ENCODE measurements at regions not wholly inside any gene's neighbourhood (a gene's known extent, or its start where the extent isn't known, plus 50 kb on each side); places are given as distances from the start of the nearest gene placed in this dataset.

DNA sequence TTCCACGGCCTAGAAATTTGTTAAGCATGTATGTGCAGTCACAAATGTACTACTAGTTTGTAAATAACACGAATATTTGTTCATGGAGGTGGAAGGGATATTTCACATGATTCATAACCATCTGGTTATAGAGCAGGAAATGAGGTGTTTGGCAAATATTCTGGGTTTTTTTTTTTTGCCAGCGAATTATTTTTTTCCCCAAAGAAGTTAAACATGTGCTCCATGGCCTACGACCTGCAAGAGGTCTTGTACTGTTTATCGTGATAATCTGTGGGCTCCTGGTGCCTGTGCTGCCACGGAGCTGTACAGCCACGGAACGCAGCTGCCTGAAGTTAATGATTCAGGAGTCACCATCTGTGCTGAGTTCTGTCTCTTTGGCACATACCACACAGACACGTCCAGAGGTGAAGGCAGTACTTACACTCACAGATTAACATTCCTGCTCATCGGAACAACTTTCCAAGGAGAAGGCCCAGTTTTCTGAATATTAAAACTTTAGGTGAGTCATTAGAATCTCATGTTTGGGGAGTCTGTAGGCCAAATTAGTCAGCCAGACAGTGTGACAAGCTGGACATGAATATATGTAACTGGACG lies 156.3 kb downstream of the TMX1 start:
- DNase-seq (ENCODE audit: low read depth in 2 of 2): peak; percentile 94 to 95

DNA sequence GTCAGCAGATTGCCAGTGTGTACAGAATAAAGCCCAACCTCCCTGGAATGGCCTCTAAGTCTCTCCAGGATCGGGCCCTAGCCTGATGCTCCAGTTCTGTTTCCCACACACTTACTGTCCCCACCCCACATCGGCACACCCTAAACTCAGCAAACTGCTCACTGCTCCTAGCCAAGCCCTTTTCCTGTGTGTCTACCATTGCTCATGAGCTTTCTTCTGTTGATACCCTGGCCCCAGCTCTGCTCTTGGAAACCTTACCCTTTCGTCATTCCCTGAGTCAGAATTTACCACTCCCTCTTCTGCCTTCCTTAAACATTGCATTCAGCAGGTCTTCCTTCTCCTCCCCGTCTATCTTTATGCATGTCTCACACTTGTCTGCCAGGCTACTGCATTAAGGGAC lies 158.9 kb downstream of the TMX1 start:
- DNase-seq (ENCODE audit: low read depth in 2 of 2): no peak

DNA sequence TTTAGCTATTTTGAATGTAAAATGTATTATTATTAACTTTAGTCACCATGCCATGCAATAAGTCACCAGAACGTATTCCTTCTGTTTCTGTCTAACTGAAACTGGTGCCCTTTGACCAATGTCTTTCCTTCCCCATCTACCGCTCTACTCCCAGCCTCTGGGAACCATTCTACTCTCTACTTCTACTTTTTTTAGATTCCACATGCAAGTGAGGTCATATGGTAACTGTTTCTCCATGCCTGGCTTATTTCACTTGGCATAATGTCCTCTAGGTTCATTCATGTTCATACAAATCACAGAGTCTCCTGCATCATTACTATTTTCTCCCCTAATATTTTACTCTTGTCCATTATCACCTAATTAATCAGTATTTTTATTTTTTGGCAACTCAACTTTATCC lies 160.1 kb downstream of the TMX1 start:
- DNase-seq (ENCODE audit: low read depth in 2 of 2): no peak

DNA sequence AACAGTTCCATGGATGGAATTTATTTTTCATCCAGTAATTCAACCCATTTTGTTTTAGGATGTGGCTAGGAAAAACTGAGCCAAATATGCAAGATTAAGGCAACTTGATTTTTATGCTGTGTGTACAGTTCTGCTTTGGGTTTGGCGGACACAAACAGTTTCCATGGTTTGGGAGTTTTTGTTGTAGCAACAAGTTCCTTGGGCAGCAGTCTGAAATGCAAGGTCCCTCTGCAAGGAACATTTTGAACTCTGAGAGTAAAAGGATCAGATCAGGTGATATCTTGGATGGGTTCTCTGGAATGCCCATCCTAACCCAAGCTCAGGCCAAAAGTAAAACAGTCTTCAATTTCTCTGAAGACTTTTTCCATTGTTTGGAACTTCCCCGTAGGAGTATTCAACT lies 161.2 kb downstream of the TMX1 start:
- no peak for DNase-seq (ENCODE audit: low read depth in 2 of 2)

DNA sequence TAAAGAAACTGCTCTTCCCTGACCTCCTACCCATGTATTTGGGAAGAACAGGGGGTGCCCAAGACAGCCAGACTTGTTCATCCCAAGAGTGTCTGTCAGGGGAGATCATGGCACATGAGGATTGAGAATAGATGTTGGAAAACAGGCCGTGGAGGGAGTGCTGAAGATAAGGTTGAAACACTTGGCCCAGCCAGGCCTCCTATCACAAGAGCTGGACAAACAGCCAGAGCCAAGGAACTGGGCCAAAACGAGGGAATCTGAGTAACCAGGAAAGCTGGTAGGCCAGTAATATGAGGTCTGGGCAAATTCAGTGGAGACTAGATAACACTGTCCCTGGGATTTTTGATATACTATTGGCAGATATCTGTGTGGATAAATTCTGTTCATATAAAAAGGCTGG lies 161.7 kb downstream of the TMX1 start:
- DNase-seq (ENCODE audit: low read depth in 2 of 2): no peak

DNA sequence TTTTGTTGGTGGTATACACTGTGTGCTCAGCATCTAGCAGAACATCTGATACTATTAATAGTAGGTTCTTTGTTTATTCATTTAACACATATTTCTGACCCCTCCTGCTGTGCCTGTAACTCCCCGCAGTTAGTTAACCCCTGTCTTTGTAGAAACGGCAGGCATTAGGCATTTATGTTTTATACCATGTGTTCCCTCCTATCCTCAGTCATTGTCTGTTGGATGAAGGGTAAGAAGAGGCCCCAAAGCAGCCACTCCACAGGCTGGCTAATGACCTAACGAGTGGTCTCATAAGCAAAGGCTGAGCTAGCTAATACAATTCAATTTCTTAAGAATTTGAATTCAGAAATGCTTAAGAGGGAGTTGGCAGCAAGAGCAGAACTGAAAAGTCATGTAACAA lies 170.8 kb downstream of the TMX1 start:
- no peak for DNase-seq (ENCODE audit: low read depth in 2 of 2)

DNA sequence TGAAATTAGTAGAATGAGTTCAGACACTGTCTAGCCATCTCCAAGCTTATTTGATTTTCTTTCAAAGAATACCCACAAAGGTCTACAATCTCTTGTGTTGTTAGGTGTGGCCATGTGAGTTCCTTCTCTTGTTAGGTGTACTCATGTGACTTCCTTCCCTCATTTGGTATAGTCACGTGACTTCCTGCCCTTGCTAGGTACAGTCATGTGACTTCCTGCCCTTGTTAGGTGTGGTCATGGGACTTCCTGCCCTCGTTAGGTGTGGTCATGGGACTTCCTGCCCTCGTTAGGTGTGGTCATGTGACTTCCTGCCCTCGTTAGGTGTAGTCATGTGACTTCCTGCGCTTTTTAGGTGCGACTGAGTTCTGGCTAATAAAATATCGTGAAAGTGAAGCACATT lies 179.6 kb downstream of the TMX1 start:
- no peak for DNase-seq (ENCODE audit: low read depth in 2 of 2)

DNA sequence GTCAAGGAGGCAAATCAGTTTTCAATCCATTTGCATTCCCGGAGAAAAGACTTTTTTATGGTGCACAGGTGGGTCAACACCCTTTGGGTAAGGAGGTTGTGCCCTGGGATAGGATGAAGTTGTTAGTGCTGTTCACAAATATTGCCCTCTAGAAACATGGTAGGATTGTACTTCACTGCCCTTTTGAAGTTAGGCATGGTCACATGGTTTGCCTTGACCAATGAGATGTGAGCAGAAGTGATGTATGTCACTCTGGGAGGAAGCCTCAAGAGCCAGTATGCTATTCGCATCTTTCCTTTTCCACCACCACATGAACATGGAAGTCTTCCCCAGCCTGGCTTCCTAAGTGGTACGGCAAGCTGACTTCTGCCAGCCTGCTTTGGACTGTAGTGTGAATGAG lies 182.7 kb downstream of the TMX1 start:
- no peak for DNase-seq (ENCODE audit: low read depth in 2 of 2)

DNA sequence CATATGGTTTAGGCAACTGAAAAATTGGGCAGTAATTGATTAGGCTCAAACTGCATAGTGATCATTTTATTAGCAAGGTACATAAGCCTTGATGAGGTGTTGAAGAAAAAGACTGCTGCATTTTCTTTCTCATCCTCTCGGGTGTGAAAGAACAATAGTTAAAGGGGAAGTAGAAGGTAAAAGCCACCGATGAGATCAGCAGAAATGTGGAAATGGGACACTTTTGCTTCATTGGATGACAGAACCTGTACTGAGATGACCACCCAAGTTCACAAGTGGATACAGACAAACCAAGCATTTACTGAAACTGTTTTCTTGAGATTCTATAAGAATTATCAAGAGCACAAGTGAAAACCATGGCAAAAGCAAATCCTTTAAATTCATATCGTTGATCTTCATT lies 184.0 kb downstream of the TMX1 start:
- DNase-seq (ENCODE audit: low read depth in 2 of 2): no peak

DNA sequence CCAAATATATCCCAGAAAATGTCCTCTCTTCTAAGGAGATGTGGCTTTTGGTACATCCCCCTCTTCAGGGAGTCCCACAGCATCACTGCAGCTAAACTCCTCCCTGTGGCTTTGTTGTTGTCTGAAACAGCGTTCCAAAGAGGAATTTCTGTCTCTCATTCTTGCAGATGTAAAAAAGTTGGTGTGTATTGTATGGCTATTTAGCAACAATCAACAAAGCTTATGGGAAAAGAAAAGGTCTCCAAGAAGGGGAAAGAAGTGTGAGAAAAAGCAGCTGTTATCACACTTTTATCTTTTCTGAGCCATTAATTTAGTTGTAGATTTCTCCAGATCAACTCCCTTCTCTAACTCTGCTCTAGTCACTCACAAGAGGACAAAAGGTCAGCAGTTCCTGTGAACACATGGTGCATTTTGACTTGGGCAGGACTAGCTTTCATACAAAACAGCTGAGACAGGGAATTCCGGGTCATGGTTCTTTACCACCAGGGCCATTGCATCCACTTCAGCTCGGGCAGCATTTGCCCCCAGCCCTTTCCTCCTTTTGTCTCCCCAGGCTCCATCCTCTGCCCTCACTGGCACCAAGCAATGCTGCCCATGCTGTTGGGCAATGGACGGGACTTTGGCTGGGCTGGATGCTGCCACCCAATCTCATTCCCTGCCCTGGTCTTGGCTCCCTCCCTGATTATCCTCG lies 184.7 kb downstream of the TMX1 start:
- DNase-seq (ENCODE audit: low read depth in 2 of 2): peak; percentile 42 to 50

DNA sequence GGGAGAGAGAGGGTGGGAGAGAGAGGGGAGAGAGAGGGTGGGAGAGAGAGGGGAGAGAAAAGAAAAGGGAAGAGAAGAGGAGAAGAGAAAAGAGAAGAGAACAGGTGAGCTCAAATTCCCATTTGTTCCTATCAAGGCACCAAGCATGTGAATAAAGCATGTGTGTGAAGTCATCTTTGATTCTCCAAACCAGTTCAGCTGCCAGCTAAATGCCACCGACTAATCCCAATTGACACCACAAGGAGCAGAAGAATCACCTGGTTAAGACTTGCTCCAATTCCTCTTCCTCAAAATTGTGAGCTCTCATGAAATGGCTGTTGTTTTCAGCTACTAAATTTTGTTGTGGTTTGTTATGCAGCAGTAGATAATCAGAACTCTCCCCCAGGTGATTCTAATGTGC lies 188.9 kb downstream of the TMX1 start:
- DNase-seq (ENCODE audit: low read depth in 2 of 2): no peak

DNA sequence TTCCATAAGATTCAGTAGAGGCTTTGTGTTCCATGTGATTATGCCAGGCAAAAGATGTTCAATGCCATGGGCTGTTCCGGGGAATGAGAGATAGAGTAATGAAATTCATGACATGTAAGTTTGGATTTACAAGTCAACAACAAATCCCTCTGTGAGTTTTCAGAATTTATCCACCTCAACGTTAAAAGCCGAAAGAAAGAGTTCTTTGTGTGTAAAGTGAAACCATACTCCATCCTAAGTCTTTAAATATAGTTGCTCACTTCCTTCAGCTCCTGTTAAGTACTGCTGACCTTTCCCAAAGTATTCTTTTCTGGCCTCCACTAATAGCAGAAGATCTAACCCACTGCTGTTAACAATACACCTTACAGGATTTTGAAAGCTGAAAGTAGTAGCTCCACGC lies 190.0 kb downstream of the TMX1 start:
- DNase-seq (ENCODE audit: low read depth in 2 of 2): no peak

DNA sequence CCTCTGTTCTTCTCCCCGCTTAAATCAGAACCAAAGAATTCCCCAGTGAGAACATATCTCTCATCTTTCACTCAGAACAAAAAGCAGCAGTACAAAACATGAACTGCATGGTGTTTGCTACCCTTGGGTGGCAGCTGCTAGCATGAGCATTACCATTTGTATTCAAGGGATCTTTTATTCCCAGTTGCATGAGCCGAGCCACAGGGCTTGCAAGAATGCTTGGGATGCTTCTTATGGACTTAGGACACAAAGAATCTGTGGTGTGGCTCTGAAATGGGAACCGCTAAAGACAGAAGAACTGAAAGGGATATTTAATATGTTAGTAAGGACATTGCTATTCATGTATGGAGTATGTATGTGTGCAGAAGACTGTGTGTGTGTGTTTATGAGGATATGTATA lies 190.6 kb downstream of the TMX1 start:
- no peak for DNase-seq (ENCODE audit: low read depth in 2 of 2)

DNA sequence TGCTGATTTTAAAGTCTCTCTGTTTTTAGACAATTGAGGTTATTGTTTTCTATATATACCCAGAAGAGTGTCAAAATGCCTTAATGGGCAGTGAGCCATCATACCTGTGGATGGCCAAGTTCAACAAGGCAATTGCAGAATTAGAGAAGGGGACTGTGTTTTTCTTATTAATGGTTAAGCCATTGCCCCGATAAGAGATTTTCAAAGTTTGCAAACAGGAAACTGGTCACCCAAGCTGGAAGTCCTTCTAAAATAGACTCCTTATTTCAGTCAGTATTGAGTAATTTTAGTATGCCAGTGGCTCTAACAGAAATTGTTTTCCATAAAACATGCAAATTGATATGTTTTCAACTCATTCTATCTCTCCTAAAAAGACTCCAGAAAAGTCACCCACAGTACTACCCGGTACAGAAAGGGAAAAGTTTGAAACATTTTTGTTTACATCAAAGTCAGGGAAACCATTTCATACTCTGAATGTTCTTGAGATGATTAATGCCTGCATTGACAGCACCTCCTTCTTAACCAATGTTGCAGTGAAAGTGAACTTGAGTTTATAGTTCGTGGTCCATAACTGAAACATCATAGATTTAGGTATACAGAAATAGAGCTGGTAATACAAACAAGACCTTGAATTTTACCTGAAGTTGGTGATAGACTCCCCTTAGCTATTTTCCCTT lies 191.1 kb downstream of the TMX1 start:
- DNase-seq (ENCODE audit: low read depth in 2 of 2): no peak

DNA sequence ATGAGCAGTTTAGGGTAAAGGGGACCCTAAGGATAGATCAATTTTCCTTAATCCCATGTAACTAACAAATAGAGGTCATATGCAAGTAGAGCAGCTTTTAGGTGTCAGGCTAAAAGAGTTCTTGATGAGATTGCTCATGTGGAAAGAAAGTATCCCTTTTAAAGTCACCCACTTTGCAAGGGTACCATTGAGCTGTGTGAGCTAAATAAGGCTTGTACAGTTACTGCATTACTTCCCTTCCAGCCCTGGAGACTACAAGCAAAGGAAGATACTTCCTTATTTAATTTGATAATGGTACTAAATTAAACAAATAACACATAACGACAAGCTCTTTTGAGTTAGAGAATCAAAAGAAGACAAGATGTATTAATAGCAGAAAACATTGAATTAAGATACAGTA lies 191.7 kb downstream of the TMX1 start:
- DNase-seq (ENCODE audit: low read depth in 2 of 2): no peak

DNA sequence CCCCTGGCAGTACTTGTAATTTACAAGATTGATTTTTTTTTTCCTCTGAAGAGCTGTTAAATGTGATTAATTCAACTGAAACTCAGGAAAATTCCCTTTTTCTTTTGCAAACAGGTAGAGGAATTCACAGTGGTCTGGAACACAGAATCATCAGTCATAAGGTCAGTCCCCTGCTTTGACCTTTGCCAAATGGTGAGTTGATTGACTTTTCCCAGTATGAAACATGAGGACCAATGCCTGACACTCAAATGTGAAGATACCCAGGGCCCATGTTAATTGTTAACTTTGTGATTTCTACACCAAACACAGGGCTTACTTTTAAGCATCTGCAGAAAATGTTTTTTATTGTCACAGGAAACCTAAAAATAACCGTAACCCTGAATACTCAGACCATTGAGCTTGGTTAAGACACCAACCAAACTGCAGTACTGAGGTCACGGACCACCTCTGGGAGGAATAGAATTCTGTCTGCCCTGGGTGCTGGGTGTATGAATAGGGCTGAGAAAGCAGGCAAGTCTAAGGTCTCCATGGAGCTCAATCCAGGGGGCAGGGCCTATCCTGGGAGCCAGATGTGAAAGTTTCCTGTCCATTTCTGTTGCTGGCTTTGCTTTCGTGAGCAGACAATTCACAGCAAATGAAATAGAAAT lies 192.4 kb downstream of the TMX1 start:
- no peak for DNase-seq (ENCODE audit: low read depth in 2 of 2)

DNA sequence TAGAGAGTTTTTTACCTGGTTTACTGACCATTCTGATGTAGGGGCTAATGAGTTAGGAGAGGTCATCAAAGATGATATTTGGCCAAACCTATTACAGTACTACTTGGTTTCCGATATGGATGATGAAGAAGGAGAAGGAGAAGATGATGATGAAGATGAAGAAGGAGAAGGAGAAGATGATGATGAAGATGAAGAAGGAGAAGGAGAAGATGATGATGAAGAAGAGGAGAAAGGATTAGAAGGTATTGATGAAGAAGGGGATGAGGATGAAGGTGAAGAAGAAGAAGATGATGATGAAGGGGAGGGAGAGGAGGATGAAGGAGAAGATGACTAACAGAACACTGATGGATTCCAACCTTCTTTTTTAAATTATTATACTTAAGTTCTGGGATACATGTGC lies 196.6 kb downstream of the TMX1 start:
- no peak for DNase-seq (ENCODE audit: low read depth in 2 of 2)

DNA sequence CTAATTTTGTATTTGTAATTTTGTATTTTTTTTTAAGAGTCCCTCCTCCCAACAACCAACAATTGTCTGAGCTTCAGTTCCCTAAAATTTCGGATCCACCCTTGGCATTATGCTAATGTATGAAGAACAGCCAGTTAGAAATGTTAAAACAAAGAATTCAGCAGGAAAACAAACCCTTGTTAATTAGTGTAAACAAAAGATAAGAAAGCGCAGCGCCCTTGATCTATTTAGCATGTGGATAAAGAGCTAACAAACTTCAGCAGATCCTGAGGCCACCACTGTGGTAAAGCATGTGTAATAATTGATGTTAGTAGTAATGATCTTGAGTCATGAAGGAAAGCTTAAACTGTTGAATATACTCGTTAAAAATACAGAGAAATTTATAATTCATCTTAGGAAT lies 199.8 kb downstream of the TMX1 start:
- DNase-seq (ENCODE audit: low read depth in 2 of 2): no peak

DNA sequence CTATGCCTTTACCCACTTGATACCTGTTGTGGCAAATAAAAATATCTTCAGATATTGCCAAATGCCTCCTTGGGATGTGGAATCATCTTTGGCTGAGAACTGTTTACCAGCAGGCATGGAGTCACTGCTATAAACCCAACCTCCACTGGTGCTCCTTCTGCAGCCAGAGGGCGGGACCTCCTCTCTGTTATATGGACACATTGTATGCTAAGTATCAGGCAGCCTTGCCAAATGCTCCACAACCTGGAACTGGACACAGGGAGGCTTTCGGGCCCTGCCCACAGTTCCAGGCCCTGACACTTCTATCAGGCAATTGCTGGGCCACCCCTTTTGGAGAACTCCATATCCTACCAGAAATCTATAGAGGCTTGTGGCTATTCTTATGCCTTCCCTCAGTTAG lies 201.0 kb downstream of the TMX1 start:
- DNase-seq (ENCODE audit: low read depth in 2 of 2): no peak

DNA sequence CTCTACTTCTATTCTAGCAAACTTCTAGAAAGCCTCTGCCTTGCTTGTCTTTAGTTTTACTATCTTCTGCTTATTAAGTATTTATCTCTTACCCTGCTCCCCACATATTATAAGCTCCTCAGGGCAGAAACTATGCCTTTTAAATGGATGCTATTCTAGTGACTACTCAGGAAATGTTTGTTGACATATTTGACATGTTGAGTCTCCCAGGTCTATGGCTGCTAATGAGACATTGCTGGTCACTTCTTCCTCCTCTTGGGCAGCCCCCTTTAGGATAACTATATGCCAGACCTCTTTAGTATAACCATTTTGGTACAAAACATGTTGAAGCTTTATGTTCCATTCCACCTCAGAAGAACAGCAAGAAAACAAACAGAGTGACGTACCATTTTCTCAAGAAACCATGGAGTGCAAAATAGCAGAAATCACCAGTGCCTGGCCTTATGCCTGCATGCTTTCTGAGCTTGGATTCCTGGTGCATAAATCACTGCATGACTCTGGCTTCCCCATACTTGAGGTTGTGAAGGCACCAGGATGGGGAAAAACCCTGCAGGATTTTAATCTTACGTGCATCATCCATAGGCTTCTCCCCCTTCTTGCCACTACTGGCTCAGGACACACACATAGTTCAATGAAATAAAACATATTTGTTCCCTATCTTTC lies 202.6 kb downstream of the TMX1 start:
- DNase-seq (ENCODE audit: low read depth in 2 of 2): peak; percentile 93 to 94

DNA sequence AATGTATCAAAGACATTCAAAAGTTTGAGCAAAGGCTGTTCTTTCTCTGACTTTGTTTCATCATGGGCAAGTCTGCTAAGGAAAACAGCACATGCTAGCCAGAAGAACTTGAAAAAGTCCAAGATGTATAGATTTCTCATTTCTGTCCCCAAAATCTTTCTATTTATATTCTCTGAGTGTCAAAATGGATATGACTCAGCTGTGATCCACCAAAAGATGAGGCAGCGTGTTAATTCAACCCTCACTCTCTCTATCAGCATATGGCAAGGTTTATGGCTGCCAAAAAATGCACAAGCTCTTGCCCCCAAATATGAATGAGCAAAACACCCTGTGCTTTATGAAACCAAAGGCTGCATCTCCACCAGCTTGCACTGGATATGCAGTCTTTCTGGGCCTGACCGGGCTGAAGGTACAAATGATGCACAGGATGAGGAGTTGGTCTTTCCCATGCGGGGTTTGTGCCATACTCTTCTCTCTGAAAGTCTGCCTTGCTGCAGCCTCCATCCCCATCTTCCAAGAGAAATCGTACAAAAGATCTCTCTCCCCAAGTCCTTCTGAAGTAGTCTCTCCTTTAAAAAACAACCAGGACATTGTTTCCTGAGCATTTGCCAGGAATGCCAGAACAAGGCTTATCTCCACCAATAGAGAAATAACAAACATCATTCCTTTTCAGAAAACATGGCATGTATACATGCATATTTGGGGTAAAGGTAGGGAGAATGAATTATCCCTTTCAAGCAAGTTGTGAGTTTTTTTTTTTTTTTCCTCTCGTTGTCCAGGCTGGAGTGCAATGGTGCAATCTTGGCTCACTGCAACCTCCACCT lies 203.4 kb downstream of the TMX1 start:
- peak; percentile 60 to 61 for DNase-seq (ENCODE audit: low read depth in 2 of 2)

Measured in fibroblast of skin of left biceps (primary cell).